GM12872 (cell line): ENCODE measurements at regions not wholly inside any gene's neighbourhood (a gene's known extent, or its start where the extent isn't known, plus 50 kb on each side); places are given as distances from the start of the nearest gene placed in this dataset.

Experiments used
- TF ChIP-seq, protein P1 (sequence below): IDR thresholded peaks from 3 replicates; pipeline ENCODE4 v1.5.1; 2011; ENCODE audit warnings: low read depth, mild to moderate bottlenecking, low read length, moderate library complexity; ENCODE audit not compliant: insufficient read depth

DNA sequence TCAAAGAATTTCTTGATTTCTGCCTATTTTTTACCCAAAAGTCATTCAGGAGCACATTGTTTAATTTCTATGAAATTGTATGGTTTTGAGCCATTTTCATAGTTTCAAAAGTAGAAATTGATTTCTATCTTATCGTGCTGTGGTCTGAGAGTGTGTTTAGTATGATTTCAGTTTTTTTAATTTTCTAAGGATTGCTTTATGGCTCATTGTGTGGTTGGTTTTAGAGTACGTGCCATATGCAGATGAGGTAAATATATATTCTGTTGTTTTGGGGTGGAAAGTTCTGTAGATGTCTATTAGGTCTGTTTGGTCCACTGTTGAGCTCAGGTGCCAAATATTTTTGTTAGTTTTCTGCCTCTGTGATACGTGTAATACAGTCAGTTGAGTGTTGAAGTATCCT, 487.1 kb upstream of the CBLB start:
- TF ChIP-seq, protein P1, sequence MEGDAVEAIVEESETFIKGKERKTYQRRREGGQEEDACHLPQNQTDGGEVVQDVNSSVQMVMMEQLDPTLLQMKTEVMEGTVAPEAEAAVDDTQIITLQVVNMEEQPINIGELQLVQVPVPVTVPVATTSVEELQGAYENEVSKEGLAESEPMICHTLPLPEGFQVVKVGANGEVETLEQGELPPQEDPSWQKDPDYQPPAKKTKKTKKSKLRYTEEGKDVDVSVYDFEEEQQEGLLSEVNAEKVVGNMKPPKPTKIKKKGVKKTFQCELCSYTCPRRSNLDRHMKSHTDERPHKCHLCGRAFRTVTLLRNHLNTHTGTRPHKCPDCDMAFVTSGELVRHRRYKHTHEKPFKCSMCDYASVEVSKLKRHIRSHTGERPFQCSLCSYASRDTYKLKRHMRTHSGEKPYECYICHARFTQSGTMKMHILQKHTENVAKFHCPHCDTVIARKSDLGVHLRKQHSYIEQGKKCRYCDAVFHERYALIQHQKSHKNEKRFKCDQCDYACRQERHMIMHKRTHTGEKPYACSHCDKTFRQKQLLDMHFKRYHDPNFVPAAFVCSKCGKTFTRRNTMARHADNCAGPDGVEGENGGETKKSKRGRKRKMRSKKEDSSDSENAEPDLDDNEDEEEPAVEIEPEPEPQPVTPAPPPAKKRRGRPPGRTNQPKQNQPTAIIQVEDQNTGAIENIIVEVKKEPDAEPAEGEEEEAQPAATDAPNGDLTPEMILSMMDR: no peak

DNA sequence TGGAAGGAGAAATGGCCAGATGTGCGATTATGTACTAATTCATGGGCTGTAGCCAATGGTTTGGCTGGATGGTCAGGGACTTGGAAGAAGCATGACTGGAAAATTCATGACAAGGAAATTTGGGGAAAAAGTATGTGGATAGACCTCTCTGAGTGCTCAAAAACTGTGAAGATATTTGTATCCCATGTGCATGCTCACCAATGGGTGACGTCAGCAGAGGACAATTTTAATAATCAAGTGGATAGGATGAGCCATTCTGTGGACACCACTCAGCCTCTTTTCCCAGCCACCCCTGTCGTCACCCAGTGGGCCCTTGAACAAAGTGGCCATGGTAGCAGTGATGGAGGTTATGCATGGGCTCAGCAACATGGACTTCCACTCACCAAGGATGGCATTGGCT, 490.9 kb upstream of the CBLB start:
- TF ChIP-seq, protein P1: no peak

DNA sequence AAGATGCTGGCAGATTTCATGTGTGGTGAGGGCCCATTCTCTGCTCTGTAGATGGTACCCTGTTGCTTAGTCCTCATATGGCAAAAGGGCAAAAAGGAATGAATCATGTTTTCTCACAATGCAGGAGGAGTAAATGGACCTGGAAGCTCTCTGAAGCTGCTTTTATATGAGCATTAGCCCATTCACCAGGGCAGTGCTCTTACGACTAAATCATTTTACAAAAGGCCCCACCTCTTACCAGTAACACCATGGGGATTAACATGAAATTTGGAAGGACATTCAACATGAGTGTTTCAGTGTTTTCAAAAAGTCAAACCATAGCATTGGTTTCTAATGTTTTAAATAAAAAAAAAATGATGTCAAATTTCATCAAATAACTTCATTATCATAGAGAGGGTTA, 495.7 kb upstream of the CBLB start:
- TF ChIP-seq, protein P1: no peak

DNA sequence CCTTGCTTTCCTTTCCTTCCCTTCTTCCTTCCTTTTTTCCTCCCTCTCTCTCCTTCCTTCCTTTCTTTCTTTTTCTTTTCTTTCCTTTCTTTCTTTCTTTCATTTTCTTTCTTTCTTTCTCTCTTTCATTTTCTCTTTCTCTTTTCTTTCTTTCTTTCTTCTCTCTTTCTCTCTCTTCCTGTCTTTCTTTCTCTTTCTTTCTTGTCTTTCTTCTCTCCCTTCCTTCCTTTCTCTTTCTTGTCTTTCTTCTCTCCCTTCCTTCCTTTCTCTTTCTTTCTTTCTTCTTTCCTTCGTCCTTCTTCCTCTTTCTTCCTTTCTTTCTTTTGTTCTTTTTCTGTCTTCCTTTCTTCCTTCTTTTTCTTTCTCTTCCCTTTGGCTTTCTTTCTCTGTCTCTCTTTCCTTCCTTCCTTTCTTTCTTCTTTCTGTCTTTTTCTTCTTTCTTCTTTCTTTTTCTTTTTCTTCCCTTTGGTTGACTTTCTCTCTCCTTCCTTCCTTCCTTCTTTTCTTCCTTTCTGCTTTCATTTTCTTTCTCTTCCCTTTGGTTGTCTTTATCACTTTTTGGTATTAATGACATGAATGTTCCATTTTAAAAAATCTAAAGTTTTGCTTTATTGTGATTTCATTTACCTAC, 496.4 kb upstream of the CBLB start:
- TF ChIP-seq, protein P1: no peak

DNA sequence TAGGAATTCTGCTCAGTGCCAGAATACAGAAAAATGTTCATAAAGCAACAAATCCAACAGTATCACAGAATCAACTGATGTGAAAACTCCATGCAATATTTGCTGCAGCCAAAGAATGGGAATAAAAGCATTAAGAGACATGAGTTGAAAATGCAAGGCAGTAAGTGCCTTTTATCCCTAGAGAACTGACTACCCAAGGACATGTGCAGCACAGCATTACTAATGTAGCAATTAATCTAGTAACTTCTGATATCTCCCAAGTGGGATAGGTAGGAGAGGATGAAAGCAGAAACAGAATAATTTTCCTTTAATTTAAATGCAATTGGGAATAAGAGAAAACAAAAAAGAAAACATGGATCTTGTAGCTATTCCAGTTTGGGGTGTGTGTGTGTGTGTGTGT, 497.5 kb upstream of the CBLB start:
- TF ChIP-seq, protein P1: no peak

DNA sequence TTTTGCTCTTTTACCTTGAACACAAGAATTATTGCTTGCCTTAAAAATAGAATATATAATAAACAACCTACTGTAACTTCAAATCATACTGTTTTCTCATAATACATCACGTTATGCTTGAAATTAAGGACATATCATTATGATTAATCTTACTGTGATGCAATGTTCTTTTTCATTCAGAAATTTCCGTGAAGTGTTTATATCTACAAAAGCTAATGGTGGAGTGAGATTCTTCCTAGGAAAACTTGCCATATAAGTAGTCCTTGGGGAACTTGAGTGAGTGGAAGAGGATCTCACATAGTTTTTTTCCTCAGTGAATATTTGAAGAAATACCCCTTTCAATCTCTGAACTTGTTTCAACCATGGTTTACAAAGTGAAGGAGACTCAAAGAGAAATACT, 498.7 kb upstream of the CBLB start:
- TF ChIP-seq, protein P1: no peak

DNA sequence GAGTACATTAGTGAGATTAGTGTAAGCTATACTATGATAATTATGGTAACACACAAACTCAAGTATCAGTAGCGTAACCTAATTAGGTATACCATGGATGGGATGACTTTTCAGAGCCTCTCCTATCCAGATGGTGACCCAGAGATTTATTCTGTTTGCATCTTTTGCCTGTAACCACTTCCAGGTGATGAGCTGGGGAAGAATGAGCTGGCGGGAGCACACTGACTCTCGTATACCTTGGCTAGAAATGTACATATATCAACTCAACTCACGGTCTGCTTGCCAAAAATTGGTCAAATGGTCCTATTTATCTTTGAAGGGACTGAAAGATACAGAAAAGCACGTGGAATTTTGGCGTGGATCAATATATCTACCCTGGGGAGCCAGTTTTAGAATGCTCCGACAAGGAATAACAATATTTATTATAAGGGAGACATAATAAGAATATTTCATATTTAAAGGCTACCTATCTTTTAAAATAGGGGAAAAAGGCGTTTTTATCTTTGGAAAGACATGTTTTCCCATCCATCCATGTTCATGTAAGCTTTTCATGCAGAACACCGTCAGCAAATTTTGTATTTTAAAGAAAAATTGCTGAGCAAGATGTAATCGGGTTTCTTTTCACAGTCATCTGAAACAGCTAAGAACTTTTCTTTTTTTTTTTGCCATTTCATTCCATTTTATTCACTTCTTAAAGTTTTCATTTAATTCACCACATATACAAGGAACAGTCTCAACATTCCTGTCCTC, 502.6 kb upstream of the CBLB start:
- TF ChIP-seq, protein P1: no peak
